Endometrium (tissue), 2 donors: ENCODE measurements at regions not wholly inside any gene's neighbourhood (a gene's known extent, or its start where the extent isn't known, plus 50 kb on each side); places are given as distances from the start of the nearest gene placed in this dataset.
A peak's percentile ranks its signal among the peaks of the same experiment; 100 is the strongest.
"Not testable (repeated sequence)": the region's sequence is repeated elsewhere in the genome, so short reads cannot be mapped to it uniquely, and the experiment has no call there.

Experiments
- FAIRE-seq: peaks from 2 replicates; lab custom pipeline; 2012; peaks lifted over from hg19 to GRCh38; lab: Jason Lieb, UNC
- donor health status: control.
- donor health status: control.

GRCh38 chr7:69012149-69012548 is 586.1 kb upstream of the AUTS2 start:
- no peak for FAIRE-seq

- FAIRE-seq: no peak
Measured at GRCh38 chr7:69017208-69017607, 581.1 kb upstream of the AUTS2 start.

- no peak for FAIRE-seq
Measured at GRCh38 chr7:69018200-69018599, 580.1 kb upstream of the AUTS2 start.

- no peak for FAIRE-seq
Measured at GRCh38 chr7:69019437-69019836, 578.8 kb upstream of the AUTS2 start.

GRCh38 chr7:69020536-69020935 is 577.7 kb upstream of the AUTS2 start:
- no peak for FAIRE-seq

GRCh38 chr7:69025249-69025648 is 573.0 kb upstream of the AUTS2 start:
- no peak for FAIRE-seq

- FAIRE-seq: no peak
Measured at GRCh38 chr7:69032848-69033247, 565.4 kb upstream of the AUTS2 start.

- FAIRE-seq: no peak
Measured at GRCh38 chr7:69035826-69036225, 562.4 kb upstream of the AUTS2 start.

- FAIRE-seq: no peak
Measured at GRCh38 chr7:69036301-69036700, 562.0 kb upstream of the AUTS2 start.

- FAIRE-seq: no peak
Measured at GRCh38 chr7:69038915-69039314, 559.4 kb upstream of the AUTS2 start.

GRCh38 chr7:69042138-69042537 is 556.1 kb upstream of the AUTS2 start:
- no peak for FAIRE-seq

- no peak for FAIRE-seq
Measured at GRCh38 chr7:69047151-69047754, 551.0 kb upstream of the AUTS2 start.

GRCh38 chr7:69049326-69049725 is 548.9 kb upstream of the AUTS2 start:
- FAIRE-seq: peak; percentile 64

GRCh38 chr7:69052447-69052846 is 545.8 kb upstream of the AUTS2 start:
- FAIRE-seq: no peak

GRCh38 chr7:69060516-69060915 is 537.8 kb upstream of the AUTS2 start:
- no peak for FAIRE-seq

- FAIRE-seq: no peak
Measured at GRCh38 chr7:69062020-69062765, 536.1 kb upstream of the AUTS2 start.

GRCh38 chr7:69067397-69067796 is 530.9 kb upstream of the AUTS2 start:
- FAIRE-seq: no peak

GRCh38 chr7:69070476-69070875 is 527.8 kb upstream of the AUTS2 start:
- no peak for FAIRE-seq

GRCh38 chr7:69076566-69076965 is 521.7 kb upstream of the AUTS2 start:
- FAIRE-seq: no peak

- no peak for FAIRE-seq
Measured at GRCh38 chr7:69078997-69079769, 519.1 kb upstream of the AUTS2 start.

- not testable (repeated sequence) for FAIRE-seq
Measured at GRCh38 chr7:69087281-69087680, 511.0 kb upstream of the AUTS2 start.

GRCh38 chr7:69088185-69088584 is 510.1 kb upstream of the AUTS2 start:
- FAIRE-seq: no peak

- FAIRE-seq: no peak
Measured at GRCh38 chr7:69090936-69091335, 507.3 kb upstream of the AUTS2 start.
